GM21529 (cell line): ENCODE measurements at regions not wholly inside any gene's neighbourhood (a gene's known extent, or its start where the extent isn't known, plus 50 kb on each side); places are given as distances from the start of the nearest gene placed in this dataset.
"Not testable (repeated sequence)": the region's sequence is repeated elsewhere in the genome, so short reads cannot be mapped to it uniquely, and the experiment has no call there.

Experiments
- ATAC-seq: cut with Tn5 transposase; IDR thresholded peaks from one replicate; pipeline ENCODE4 v1.9.1; 2021; ENCODE audit not compliant: unreplicated experiment

DNA sequence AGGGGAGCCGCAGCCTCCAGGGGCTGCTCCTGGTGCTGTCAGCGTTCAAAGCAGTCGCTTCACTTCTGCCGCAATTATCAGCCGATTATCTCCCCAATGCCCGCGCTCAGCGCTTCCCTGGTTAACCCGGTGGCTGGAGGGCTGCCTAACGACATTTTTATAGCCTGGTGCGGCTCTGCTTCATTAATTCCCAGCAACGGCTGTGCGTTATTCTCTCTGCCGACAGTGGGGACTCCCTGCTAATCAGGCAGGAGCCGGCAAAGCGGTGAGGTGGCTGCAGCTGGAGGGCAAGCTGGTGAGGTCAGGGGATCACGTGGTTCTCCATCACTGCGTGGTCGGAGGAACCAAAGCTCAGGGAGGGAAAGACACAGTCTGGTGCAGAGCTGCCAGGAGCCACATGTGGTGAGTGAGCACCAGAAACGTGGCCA lies 62.9 kb downstream of the GLRX5 start:
- ATAC-seq = peak; percentile 84

DNA sequence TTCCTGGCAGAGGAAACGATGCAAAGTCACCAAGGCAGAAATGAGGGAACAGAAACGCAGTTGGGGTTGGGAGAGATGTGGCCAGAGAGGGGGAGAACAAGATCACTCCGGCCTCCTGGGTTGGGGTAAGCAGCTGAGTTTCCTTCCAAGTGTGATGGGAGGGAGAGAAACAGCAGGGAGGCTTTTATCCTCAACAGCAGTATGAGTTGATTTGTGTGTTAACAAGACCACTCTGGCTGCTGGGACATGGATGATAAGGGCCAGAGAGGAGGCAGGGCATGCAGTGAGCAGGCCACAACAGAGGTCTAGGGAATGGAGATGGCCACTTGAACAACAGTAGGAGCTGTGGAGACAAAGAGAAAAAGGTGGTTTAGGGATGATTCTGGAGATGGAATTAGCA lies 66.8 kb downstream of the GLRX5 start:
- no peak for ATAC-seq

DNA sequence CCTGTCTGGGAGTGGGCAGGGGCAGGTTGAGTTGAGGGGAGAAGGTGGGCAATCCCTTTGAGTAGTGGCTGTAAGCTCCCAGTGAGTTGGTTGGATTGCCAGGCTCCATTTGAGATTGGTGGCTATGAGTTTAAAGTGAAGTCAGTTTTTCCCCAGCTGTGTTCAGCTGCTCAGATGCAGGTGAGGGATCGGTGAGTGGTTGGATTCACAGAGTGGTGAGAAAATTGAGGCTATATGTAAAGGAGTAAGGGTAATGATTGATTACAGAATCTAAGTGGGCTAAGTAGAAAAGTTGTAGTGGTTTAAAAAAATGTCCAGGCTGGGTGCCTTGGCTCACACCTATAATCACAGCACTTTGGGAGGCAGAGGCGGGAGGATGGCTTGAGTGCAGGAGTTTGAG lies 68.6 kb downstream of the GLRX5 start:
- no peak for ATAC-seq

DNA sequence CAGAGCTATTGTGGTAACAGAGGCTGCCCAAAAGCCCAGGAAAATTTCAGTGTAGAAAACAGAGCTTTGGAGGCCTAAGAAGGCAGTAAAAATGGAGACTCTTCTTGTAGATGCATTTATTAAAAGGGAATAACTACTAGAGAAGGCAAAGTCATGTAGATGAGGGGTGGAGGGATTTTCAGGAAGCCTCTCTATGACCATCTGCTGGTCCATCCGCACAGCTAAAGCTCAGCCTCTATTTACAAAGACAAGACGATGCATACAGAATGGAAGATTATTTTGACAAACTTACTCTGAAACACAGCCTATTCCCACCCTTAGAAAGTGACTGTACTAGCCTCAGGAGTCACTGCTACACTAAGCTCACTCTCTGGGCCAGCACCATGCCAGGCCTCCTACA lies 71.4 kb downstream of the GLRX5 start:
- no peak for ATAC-seq

DNA sequence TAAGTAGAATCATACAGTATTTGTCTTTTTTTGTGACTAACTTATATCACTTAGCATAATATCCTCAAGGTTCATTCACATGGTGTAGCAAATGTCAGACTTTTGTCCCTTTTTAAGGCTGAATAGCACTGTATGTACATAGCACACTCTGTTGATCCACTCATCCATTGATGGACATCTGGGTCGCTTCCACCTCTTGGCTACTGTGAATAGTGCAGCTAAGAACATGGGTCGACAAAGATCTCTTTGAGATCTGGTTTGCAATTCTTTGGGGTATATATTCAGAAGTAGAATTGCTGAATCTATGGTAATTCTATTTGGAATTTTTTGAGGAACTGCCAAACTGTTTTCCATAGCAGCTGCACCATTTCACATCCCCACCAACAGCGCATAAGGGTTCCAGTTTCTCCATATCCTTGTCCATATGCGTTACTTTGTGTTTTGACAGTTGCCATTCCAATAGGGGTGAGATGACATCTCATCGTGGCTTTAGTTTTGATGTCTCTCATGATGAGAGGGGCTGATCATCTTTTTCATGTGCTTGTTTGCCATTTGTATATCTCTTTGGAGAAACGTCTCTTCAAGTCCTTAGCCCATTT lies 73.9 kb downstream of the GLRX5 start:
- no peak for ATAC-seq

DNA sequence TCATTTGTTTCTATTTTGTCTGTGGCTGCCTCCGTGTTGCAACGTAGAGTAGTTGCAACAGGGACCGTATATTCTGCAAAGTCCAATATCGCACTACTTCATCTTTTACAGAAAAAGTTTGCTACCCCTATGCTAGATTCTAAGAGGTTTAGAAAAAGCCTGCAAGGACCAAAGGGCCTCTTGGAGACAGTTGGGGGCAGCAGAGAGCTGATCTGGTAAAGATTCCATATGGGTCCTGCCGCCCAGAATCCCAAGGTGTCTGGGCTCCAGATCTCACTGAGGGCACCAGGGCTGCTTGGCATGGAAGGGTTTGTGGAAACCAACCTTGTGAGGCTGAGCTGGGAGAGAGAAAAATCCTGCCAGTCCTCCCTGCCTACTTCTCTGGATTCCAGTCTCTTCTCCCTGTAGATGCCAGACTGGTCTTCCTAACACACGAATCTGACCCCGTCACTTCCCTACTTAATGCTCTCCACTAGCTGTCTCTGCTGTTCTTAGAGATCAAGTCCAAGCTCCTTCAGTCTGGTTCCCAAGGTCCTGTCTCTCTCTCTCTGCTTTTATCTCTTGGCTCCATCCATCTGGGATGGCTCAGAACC lies 74.6 kb downstream of the GLRX5 start:
- no peak for ATAC-seq

DNA sequence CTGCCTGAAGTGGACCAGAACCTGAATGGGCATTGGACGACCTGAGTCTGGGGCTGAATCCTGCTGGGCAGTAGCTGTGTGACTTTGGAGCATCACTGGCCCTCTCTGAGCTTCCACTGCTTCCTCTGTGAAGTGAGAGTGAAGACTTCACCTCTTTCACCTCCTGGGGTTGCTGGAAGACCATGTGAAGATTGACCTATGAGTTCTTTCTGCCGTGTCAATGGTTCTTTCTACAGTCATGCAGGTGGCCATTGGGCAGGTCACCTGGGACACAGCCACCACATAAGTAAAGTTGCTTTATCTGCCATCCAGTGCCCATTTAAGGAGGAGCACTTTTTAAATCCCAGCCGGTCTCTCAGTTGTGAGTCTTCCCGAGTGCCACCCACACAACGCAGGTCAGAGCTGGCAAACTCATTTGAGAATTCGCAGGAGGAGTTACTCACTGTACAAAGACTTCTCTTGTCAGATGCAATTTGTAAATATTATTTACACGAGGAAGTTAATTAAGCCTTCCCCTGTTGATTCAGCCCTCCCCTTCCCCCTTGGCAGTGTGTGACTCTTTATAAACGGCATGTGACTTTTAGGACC lies 74.8 kb upstream of the TCL1B start:
- peak; percentile 55 for ATAC-seq

DNA sequence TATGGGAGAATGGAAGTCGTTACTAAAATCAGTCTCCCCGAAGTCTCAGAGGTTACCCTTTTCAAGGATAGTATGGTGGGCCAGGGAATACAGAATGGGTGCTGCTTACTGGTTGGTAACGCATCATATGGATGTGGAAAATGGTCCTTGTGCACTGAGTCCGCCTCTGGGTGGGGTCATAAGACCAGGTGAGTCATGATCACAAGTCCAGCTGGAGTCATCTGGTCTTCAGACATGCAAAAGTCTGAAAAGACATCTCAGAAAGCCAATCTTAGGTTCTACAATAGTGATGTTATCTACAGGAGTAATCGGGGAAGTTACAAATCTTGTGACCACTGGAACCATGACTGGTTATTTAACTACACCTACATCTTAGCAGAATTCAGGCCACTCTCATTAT lies 71.9 kb upstream of the TCL1B start:
- ATAC-seq = no peak

DNA sequence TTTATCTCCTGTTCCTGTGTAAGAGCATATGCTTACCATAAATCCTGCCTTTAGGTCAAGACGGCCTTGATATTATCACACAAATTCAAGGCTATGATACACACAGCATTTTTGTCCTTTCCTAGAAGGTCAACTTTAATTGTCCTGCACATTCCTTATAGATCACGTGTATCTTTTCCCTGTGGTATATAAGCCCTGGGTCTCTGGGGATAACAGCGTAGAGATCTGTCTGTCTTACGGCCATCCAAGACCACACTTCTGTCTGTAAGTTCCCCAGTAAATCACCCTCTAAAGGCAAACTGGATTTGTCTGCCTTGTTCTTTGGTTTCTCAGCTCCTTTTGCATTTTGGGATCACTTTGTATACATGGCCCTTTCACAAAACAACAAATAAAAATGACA lies 69.5 kb upstream of the TCL1B start:
- no peak for ATAC-seq

DNA sequence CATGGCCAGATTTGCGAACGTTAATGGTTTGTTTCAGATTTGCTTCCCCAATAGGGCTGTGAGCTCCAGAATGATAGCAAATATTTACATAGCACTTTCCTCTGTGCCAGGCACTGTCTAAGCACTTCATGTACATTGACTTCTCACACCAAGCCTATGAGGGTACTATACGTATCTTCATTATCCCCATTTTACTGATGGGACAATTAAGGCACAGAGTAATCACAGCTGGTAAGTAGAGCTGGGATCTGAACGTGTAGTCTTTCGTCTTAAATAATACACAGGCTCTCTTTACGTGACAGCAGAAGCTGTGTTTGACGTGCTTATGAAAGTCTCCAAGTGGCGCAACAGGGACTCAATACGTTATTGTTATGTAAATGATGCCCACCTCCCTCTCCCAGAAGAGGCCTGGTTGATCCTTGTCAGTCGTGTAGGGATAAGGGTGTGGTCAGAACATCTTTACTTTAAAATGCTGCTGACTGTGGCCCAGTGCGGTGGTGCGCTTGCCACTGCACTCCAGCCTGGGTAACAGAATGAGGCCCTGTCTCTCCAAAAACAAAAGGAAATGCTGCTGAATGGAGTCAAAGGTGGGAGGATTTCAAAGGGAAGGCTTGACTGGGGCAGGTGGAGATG lies 66.3 kb upstream of the TCL1B start:
- no peak for ATAC-seq

DNA sequence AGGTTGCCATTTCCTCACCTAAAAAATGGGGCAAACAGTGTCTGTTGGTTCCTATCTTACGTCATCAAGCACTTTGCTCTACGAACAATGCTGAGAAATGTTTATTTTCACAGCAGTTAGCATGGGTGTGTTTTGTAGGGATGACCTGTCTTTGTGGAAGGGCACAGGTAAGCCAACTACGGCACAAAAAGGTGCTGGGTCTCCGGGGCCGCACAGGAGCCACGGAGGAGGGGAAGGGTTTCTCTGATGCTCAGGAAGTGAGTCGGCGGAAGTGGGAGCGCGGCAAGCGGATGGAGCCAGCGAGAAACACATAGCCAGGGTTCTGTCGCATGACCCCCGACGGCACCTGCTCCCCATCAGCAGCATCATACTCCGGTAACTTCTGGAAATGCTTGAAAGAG lies 65.6 kb upstream of the TCL1B start:
- no peak for ATAC-seq

DNA sequence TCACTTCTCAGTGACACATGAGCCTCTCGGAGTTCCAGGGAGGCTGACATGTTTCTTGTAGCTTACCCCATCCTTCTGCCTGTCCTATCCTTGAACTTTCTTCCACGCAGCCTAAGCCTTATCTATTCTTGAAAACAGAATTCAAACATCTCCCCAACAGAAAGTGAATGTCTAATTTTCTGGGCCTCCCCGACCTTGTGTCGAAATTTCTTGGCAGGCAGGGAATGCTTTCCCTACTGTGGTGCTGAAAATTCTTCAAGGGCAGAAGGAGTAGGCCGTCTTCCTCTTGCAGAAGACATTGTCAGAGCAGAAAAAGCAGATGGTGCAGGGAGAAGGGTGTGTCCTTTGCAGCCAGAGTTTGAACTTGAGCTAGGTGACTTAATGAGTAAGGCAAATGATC lies 63.0 kb upstream of the TCL1B start:
- ATAC-seq = no peak

DNA sequence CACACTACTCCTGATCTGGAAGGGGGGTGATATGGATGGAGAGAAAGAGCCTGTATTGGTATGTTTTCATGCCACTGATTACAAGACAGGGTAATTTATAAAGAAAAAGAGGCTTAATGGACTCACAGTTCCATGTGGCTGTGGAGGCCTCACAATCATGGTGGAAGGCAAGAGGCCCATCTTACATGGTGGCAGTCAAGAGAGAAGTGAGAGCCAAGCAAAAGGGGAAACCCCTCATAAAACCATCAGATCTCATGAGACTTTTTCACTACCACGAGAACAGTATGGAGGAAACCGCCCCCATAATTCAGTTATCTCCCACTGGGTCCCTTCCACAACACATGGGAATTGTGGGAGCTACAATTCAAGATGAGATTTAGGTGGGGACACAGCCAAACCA lies 60.5 kb upstream of the TCL1B start:
- ATAC-seq = not testable (repeated sequence)

DNA sequence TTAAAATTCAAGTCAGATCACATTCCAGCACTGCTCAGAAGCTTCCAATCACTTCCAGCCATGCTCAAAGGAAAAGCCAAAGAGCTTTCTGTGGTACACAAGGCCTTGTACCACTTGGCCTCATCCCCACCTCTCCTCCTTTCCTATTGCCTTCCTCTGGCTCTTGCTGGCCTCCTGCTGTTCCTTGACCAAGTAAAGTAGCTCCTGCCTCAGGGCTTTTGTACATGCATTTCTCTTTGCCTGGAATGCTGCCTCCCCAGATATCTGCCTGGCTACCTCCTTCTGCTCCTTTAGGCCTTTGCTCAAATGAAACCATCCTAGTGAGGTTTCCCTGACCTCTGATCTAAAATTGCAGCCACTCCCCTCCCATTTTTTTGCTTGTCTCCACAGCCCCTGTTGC lies 51.2 kb upstream of the TCL1B start:
- ATAC-seq = no peak
